Omental fat pad (tissue), 3 donors: ENCODE measurements at regions not wholly inside any gene's neighbourhood (a gene's known extent, or its start where the extent isn't known, plus 50 kb on each side); places are given as distances from the start of the nearest gene placed in this dataset.
"Not testable (repeated sequence)": the region's sequence is repeated elsewhere in the genome, so short reads cannot be mapped to it uniquely, and the experiment has no call there.

Experiments used
- ATAC-seq: fragments of 150-250 bp; one replicate; pipeline ENCODE4 v1.9.1; 2016; ENCODE audit warnings: mild to moderate bottlenecking, moderate library complexity; ENCODE audit not compliant: low FRiP score
- DNase-seq: peaks from one replicate; pipeline ENCODE4 v3.0.0-alpha.2; 2019; ENCODE audit warnings: low spot score
- TF ChIP-seq, protein P1 (sequence below), 3 donors: fragments of 450-650 bp; IDR thresholded peaks; one replicate each; pipeline ENCODE4 v1.5.1; 2016 to 2017; ENCODE audit warnings: antibody characterized with exemption in 3 of 3, mild to moderate bottlenecking in 3 of 3, moderate library complexity in 2 of 3

DNA sequence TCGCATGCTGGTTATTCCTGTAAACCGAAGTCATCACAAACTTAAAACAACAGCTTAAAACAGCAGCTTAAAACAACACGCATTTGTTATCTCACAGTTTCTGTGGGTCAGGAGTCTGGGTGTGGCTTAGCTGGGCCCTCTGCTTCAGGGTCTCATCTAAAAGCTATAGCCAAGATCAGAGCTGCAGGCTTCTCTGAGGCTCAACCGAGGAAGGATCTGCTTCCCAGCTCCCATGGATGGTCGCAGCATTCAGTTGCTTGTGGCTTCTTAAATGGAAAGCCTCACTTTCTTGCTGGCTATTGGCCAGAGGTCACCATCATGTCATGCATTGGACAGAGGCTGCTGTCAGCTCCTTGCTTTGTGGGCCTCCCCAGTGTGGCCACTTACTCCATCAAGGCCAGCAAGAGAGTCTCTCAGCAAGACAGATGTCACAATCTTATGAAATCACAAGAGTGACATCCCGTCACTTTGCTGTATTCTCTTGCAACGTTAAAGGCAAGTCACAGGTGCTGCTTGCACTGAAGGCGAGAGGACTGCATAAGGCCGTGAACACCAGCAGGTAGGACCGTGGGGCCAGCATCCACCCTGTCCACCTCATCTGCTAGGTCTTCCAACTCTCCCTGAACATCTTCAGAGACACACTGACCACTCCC, 117.9 kb upstream of the TNRC6C start:
- DNase-seq, result no peak
- TF ChIP-seq, protein P1, sequence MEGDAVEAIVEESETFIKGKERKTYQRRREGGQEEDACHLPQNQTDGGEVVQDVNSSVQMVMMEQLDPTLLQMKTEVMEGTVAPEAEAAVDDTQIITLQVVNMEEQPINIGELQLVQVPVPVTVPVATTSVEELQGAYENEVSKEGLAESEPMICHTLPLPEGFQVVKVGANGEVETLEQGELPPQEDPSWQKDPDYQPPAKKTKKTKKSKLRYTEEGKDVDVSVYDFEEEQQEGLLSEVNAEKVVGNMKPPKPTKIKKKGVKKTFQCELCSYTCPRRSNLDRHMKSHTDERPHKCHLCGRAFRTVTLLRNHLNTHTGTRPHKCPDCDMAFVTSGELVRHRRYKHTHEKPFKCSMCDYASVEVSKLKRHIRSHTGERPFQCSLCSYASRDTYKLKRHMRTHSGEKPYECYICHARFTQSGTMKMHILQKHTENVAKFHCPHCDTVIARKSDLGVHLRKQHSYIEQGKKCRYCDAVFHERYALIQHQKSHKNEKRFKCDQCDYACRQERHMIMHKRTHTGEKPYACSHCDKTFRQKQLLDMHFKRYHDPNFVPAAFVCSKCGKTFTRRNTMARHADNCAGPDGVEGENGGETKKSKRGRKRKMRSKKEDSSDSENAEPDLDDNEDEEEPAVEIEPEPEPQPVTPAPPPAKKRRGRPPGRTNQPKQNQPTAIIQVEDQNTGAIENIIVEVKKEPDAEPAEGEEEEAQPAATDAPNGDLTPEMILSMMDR (IDR thresholded peaks at IDR 0.05), result no peak
- no peak for ATAC-seq

DNA sequence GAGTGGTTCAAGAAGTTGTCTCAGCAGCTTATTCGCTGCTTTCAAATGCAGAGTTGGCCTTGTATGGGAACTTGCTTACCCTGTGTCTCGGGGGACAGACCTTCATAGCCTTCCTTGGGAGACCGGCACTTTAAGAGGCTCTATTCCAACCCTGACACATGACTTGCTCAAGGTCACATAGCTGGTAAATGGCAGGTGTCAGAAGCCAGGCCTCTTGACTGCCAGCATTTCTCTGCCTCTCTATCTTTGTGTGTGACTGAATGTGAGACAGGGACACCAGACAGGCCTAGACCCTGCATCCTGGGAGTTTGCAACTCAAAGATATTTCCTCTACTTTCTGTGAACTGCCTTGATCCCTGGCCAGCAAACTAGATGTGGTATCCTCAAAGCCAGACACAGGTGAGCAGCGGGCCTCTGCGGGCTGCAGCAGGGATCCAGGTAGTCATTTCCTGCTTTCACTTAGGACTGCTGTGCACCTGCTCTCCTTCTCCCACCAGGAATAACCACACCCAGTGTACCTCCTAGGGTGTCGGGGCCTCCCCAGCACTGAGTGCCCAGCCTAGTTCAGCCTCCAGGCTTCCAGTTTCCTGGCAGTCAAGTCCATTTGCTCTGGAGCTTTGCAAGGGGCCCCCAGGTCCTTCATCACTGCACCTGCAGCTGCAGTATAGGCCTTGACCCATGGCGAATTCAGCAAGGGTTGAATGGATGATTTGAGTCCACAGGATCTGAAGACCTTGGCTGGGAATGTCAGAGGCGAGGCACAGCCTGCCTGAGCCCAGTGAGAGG, 116.6 kb upstream of the TNRC6C start:
- TF ChIP-seq, protein P1 (IDR thresholded peaks at IDR 0.05), result no peak
- ATAC-seq (no peak), DNase-seq (no peak)

DNA sequence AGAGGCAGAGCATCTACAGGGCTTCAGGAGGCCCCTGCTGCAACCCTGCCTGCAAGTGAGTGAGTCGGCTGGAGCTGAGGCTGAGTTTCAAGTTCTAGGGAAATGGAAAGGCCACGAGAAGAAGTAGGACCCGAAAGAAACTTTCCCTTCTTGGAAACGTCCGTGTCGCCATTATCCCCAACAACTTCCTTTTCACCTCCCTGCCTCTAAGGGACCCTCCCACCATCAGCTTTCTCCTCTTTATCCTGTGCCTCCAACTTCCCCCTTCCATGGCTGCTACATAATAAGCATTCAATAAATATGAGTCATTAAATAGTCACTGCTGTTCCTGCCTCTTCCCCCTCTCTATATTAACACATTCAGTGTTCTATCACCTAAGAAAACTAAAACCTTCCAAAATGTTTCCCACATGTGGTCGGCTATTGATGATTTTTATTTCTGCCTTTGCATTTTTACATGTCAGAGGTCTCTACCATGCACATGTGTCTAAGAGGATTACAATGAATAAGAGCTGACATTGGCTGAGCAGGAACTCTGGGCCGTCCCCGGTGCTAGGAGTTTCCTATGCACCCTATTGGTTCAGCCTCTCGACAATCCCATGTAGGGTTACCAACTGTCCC, 115.9 kb upstream of the TNRC6C start:
- DNase-seq, result no peak
- TF ChIP-seq, protein P1 (IDR thresholded peaks at IDR 0.05), result no peak
- no peak for ATAC-seq

DNA sequence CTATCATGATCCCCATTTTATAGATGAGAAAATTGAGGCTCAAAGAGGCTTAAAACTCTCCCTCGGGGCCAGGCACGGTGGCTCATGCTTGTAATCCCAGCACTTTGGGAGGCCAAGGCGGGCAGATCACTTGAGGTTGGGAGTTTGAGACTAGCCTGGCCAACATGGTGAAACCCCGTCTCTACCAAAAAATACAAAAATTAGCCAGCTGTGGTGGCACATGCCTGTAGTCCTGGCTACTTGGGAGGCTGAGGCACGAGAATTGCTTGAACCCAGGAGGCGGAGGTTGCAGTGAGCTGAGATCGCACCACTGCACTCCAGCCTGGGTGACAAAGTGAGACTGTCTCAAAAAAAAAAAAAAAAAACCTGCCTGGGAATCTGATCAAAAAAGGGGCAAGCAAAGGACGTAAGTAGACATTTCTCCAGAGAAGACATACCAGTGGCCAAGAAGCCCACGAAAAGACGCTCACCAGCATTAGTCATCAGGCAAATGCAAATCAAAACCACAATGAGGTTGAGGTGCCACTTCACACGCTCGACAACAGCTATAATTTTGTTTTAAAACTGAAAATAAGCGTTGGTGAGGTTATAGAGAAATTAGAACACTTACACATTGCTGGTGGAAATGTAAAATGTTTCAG, 115.1 kb upstream of the TNRC6C start:
- DNase-seq, ATAC-seq: not testable (repeated sequence)

DNA sequence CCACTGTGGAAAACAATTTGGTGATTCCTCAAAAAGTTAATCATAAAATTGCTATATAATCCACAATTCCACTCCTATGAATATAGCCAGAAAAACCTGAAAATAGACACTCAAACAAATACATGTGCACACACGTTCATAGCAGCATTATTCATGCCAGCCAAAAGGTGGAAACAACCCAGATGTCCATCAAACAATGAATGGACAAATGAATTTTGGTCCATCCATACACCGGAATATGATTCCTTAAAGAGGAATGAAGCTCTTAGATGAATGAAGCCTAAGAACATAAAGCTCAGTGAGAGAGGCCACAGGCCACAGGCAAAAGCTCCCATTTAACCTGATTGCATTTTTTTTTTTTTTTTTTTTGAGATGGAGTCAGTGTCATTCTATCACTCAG, 114.6 kb upstream of the TNRC6C start:
- DNase-seq, result no peak
- no peak for ATAC-seq
- TF ChIP-seq, protein P1 (IDR thresholded peaks at IDR 0.05), result no peak

DNA sequence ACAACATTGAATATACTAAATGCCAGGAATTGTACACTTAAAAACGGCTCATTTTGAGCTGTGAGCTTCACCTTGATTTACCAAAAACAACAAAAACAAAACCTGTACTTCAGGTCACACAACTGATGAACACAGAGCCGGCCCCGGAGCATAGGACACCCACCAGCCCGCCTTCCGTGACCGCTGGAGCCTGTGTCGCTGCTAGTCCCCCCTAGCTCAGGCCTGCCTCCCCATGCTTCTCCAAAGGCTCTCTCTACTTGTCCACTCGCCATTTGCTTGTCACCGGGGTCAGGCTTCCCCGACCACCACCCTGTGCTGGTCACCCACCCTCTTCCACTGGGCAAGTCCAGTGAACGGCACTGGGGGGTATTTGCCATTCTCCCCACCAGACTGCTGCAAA, 113.8 kb upstream of the TNRC6C start:
- TF ChIP-seq, protein P1 (IDR thresholded peaks at IDR 0.05), result no peak
- DNase-seq (no peak), ATAC-seq (no peak)

DNA sequence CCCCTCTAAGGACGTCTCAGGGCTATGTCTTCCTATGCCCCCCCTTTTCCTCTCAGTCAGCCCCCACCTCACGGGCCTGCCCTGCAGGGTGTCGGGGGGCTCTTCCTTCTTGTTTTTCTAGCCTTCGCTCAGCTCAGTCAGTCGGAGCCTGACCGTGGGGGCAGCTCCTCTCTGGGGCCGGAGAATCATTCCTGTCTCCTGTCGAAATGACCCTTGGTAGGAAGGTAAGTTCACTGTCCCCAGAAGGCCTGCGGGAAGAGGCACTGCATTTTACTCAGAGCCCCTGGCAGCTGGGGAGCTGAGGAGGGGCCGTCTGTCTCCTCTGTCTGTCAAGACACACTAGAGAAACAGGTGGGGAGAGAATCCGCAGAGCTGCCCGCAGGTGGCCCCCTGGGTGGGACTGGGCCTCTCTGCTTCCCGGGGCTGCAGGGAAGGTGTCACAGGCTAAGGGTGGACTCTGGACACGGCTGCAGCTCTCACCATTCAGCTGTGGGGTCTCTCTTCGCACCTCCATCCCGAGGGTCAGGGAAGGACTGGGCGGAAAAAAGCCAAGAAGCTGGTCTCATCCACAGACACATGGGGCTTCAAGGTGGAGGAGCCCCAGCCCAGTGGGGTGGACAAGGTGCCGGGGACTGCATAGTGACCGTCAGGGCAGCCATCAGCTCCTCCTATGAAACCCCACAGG, 112.8 kb upstream of the TNRC6C start:
- TF ChIP-seq, protein P1 (IDR thresholded peaks at IDR 0.05), result no peak
- no peak for ATAC-seq
- no peak for DNase-seq
